GM08714 (cell line): ENCODE measurements at regions not wholly inside any gene's neighbourhood (a gene's known extent, or its start where the extent isn't known, plus 50 kb on each side); places are given as distances from the start of the nearest gene placed in this dataset.

Experiments used
- H3K4me3 ChIP-seq: fragments of 200-500 bp; sonication (Bioruptor generic); 2 replicates; pipeline ENCODE4 v1.5.1; 2014; ENCODE audit warnings: mild to moderate bottlenecking, low read length, inconsistent platforms
- ZNF274 ChIP-seq: IDR thresholded peaks from 2 replicates; pipeline ENCODE4 v1.6.1; 2012; ENCODE audit warnings: mild to moderate bottlenecking, low read depth, low read length

DNA sequence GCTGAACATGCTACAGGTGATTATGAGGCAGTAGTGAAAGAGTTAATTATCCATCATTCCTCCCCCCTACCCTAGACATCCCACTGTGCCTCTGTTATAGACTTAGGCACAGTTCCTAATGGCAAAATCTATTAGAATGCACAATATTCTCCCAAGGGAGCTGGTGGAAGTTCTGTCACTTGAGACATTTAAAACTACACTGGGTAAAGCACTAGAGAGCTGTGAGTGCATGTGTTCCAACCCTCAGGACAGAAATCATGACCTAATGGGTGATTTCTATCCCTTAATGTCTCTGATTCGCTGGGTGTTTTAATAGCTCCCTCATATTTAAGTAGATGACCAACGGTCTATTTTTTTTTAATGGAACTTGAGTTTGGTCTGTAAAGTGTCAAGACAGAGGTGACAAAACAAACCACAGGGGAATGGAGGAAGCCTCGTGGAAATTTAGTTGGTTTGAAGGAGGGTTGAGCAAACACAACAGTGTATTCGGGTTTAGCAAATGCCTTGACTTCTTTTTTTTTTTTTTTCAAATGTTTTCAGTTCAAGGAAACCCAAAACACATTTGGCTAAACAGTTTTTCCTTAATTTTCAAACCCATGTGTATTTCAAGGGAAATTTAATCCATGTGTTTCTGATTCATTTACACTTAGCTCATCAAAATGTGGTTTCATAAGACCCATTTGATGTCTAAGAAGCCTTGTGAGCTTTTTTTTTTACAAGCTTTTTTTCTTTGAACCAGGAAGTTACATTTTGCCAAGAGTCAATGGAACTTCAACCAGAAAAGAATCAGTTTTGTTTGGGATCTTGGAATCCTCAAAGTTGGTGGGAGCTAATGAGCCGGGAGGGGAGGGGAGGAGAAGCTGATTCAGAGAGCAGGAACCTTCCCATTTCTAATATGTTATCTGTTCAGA, 665.1 kb upstream of the ZEB2 start:
- no peak overlapping the region for H3K4me3 ChIP-seq
- no peak for TF ChIP-seq ZNF274

DNA sequence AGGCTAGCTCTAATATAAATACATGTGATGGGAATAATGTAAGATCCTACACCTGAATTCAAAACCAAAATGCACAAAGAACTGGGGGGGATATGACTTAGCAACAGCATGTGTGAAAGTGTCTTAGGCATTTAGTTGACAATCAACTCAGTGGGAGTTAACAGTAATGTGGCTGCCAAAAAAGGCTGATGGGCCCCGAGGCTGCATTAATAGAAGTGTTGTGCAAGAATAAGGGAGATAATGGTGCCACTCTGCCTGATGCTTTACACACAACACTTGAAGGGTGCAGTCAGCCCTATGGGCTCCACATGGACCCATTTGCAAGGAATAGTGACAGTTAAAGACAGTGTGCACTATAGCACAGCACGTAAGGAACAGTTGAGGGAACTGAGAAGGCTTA, 649.4 kb upstream of the ZEB2 start:
- no peak overlapping the region for H3K4me3 ChIP-seq
- no peak for TF ChIP-seq ZNF274

DNA sequence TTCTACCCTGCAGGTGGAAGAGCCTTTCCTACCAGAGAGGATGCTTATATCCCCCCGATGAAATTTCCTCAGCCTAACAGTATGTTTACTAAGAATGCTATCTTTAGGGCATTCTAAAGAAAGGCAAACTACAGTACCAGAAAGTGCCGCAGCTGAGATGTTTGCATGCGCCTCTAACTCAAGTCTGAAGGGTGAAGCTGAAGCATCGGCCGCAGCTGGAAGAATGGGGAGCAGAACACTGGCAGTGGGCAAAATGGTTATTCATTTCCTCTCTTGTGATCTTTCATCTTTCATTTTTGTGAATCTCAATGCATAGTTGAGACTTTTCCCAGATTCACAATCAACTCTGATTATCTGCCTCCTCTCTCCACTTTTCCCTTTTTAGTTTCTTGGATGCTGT, 648.2 kb upstream of the ZEB2 start:
- TF ChIP-seq ZNF274: no peak
- no peak overlapping the region for H3K4me3 ChIP-seq

DNA sequence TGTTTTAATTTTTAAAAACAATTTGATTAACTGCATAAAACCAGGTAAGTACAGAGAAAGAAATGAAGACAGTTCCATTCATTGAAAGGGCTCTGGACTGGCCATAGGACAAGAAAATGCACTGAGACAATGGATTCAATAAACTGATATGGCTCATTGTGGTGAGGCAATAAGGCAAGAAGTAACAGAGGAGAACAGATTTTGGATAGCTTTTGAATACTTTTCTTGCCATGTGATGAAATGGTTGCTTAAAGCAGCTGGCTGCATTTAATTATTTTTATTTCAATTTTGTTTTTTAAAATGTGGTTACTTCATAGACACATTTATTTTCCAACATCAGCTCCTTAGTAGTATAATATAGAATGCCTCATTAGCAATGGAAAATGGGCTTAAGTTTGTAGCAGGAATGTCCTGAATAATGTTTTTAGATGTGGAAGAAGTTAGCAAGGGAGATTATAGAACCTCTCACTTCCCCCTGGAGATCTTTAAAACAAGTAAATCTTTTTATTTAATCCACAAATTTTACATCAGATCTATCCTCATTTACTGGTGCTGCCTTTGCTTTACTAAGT, 646.9 kb upstream of the ZEB2 start:
- no peak overlapping the region for H3K4me3 ChIP-seq
- TF ChIP-seq ZNF274: no peak

DNA sequence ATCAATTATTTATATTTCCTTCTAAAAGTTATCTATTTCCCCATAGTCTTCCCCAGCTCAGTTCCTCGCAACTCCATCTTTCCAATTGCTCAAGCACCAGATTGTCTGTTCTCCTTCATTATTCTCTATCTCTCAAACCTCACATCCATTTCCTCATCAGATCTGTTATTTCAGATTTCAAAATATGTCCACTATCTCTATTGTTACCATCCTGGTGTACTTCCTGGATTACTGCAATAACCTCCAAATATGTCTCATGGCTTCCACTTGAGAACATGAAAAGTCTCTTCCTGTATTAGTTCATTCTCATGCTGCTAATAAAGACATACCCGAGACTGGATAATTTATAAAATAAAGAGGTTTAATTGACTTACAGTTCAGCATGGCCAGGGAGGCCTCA, 641.7 kb upstream of the ZEB2 start:
- no peak overlapping the region for H3K4me3 ChIP-seq
- TF ChIP-seq ZNF274: no peak

DNA sequence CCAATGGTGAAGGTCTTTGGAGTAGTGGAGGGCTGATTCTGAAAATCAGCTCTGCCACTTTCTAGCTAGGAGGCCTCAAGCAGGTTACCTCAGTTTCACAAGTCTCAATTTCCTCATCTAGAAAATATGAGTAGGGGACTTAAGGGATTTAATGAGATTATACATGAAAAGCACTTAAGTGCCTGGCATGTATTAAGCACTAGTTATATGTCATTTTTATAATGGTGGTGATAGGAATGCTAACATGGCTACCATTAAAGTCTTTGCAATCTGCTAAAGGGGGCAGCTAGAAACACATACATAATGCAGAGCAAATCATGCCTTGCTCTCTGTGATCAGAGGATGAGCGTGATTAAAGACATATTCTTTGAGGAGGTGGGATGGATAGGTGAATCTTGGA, 640.9 kb upstream of the ZEB2 start:
- TF ChIP-seq ZNF274: no peak

DNA sequence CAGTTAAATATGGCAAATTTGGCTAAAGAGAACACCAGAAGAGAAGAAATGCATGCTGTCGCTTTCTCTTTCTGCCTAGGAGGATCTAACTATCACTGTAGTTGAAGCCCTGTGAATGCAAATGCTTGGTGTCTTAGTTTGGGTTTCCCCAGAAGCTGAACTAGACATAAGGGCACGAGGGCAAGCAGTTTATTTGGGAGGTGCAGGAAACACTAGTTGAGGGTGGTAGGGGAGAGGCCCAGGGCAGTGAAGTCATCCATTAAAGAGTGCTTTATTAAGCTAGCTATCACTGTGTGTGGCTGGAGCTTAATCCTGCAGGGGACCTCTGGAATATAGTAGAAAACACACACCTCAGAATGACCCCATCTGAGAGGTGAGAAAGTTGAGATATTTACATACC, 639.8 kb upstream of the ZEB2 start:
- no peak overlapping the region for H3K4me3 ChIP-seq
- TF ChIP-seq ZNF274: no peak

More for the DNA sequence above, 640.9 kb upstream of the ZEB2 start:
- H3K4me3 ChIP-seq: no peak overlapping the region

DNA sequence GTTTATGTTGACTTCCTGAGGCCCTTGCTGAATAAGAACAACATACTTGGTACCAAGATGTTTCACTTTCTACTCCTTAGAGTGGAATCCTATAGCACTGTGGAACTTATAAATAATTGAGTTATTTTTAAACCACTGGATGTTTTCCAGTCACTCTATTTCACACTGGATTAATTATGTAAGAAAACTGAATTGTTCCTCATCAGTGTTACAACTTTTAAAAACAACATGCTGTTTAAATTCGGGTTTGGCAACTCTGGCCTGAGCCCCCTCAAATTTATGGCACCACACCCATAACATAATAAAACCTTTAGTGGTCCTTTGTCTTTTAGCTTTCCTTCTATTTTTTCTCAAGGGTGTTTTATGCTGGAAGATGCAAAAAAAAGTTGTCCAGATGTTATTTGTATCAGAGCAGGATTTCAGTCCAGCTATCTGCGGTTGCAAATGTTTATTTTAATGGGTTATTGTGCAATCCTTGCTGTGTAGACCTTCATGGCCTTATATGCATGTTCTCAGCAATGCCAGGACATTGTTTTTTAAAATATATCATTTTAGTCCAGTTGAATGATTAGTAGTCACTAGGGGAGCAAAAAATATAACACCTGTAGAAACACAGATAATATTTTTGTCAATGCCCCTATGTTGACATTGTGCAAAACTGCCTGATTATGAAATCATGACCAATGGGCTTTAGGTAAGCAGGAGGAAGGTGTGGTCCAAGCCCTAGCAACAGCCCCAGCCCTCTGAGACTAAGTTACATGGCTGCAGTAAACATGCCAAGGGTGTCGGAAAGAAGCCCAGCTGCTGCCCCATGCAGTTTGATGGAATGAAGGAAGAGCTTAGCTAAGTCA, 638.0 kb upstream of the ZEB2 start:
- H3K4me3 ChIP-seq: no peak overlapping the region
- no peak for TF ChIP-seq ZNF274

DNA sequence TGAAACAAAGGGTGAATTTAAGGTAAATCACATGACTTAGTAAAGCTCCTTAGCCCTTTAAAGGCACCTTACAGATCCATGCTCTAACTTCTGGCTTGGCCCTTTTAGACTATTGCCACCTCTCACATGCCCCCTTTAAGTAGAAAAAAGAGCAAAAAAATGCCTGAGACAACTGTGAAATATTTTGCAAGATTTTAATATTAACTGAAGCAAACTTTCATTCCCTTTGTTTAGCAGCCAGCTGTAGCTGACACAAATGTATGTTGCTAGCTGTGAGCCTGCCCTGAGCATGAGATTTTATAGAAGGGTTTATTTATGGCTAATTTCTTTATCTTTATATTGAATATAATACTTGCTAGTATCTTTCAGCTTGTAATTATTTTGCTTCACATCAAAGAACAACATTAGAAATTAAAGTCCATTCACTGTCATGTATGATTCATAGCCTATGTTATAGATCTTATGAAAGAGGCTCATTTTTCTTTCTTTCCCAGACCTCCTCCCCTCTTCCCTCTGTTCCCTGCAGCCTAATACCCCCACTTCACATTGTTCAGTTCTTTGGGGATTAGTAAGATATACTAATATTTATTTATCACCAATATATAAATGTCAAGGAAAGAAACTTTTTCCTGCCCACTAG, 637.2 kb upstream of the ZEB2 start:
- H3K4me3 ChIP-seq: no peak overlapping the region
- TF ChIP-seq ZNF274: no peak

DNA sequence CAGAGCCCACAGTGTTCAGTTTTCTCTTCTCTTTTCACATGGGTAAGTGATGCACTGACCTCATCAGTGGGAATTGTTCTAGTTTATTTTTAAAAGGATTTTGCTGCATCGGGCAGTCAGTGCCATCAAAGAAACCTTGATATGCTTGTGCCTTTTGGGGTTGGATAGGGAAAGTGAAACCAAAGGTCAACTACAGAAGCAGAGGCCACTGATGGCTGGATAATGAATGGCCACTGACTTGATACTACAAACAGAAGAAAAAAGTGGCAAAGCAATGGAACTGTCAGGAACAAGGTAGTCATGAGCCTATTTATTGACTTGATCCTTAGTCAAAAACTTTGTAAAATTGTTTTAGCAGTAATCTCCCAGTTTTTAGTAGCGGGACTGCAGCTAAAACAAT, 636.3 kb upstream of the ZEB2 start:
- TF ChIP-seq ZNF274: no peak
- H3K4me3 ChIP-seq: no peak overlapping the region

DNA sequence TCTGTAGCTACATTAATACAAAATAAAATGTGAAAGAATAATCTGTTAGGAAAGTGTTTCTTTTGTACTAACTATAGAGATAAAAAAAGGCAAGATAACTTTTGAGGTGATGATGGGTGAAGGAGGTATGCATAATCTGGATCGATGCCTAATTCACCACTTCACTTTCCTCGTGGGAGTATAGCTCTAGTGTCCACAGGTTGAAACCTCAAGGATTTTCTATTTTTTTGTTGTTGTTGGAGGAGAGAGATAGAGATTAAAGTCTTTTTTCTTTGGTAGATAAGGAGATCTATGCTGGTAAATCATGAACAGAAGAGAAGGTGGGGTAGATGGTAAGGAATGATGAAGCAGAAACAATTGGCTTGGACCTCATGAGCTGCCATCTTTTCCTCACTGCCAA, 635.3 kb upstream of the ZEB2 start:
- TF ChIP-seq ZNF274: no peak
- no peak overlapping the region for H3K4me3 ChIP-seq

DNA sequence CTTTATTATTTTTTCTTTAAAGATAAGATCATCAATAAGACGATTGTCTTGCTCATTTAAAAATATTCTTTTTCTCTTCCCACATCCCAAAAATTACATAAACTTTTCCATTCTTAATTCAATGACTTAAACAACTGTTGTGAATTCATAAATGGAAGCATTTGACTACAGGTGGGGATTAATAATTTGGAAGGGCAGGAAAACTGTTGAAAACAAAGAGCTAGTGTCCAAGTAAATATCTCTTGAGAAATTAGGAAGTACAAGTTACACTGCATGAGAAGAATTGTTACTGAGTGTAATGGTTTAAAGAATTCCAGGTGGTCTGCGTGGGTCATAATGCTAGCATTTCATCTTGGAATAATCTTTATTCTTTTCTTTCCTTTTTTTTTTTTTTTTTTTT, 634.8 kb upstream of the ZEB2 start:
- no peak overlapping the region for H3K4me3 ChIP-seq
- no peak for TF ChIP-seq ZNF274

DNA sequence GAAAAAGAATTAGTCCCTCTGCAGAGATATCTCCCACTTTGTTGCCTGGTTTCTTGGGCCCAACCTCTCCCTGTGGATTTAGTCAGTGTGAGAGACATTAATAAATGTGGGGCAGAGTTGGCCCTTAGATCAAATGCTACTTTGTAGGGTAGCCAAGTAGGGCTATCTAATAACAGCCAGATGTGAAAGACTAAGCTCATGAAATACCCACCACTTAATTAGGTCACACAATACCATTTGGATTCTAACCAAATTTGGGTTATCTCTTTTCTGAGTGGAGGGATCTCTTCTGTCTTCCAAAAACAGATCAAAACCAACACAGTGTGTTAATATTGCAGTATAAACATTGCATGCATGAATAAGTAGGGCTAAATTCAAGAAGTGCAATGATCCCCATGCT, 626.8 kb upstream of the ZEB2 start:
- H3K4me3 ChIP-seq: no peak overlapping the region
- TF ChIP-seq ZNF274: no peak

DNA sequence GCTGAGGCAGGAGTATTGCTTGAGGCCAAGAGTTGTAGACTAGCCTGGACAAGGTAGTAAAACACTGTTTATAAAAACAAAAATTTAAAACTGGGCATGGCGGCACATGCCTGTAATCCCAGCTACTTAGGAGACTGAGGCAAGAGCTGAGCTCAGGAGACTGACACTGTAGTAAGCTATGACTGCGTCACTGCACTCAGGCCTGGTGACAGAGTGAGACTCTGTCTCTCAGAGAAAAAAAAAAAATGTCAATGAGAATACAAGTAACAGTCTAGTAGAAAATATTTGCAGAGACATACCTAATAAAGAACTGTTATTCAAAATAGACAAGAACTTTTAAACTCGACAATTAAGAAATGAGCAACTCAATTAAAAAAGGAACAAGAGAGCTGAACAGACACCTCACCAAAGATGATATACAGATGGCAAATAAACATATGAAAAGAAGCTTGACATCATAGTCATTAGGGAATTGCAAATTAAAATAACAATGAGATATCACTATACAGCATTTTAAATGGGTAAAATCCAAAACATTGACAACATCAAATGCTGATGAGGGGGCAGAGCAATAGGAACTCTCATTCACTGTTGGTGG, 624.3 kb upstream of the ZEB2 start:
- no peak for TF ChIP-seq ZNF274

More for the DNA sequence above, 624.3 kb upstream of the ZEB2 start:
- no peak overlapping the region for H3K4me3 ChIP-seq
